ENCODE measurements at regions not wholly inside any gene's neighbourhood (a gene's known extent, or its start where the extent isn't known, plus 50 kb on each side); places are given as distances from the start of the nearest gene placed in this dataset.
"Not testable (repeated sequence)": the region's sequence is repeated elsewhere in the genome, so short reads cannot be mapped to it uniquely, and the experiment has no call there.

DNA sequence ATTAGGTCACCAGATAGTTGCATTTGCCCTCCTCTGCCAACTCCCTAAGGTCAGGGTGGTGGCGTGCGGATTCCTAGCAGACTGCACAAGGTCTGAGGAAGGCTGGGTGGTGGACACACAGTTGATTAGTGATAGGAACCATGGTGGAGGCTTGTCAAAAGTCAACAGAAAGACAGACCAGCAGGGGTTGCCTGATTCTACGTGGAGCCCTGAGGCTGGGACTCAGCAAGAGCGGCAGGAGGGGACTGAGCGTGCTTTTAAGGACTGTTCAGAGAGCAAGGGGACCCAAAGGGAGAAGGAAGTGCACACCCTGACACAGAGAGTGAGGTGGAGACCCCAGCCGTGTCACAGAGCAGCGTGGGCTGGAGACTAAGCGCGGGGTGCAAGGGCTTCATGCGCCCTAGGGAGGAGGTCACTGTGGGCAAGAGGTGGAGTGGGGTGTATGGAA is 513.2 kb downstream of the RNF144A start:
- Histone ChIP-seq H3K9me3 (ENCODE audit: control insufficient read depth in 2 of 2, low read length in 2 of 2) (no peaks in the 10 kb centered on the region), H3K27me3 (ENCODE audit: control insufficient read depth in 2 of 2, insufficient read depth in 2 of 2, low read length in 2 of 2) (peaks cover 7 to 10% of the 10 kb centered on the region in 2 donors), H3K4me1 (ENCODE audit: control insufficient read depth in 2 of 2, insufficient read depth in 2 of 2, low read length in 2 of 2) (no peaks in the 10 kb centered on the region), H3K27ac (ENCODE audit: low read depth in 2 of 2, low read length in 2 of 2) (peak overlapping the region in 1 of 2 donors; percentile 29), H3K4me3 (ENCODE audit: low read length in 2 of 2) (peak overlapping the region; percentile 33 to 40), H3K9ac (ENCODE audit: low read depth in 1 of 2, low read length in 2 of 2) (no peak overlapping the region), H3K36me3 (ENCODE audit: control insufficient read depth in 2 of 2, insufficient read depth in 2 of 2, low read length in 2 of 2) (no peaks in the 10 kb centered on the region)

DNA sequence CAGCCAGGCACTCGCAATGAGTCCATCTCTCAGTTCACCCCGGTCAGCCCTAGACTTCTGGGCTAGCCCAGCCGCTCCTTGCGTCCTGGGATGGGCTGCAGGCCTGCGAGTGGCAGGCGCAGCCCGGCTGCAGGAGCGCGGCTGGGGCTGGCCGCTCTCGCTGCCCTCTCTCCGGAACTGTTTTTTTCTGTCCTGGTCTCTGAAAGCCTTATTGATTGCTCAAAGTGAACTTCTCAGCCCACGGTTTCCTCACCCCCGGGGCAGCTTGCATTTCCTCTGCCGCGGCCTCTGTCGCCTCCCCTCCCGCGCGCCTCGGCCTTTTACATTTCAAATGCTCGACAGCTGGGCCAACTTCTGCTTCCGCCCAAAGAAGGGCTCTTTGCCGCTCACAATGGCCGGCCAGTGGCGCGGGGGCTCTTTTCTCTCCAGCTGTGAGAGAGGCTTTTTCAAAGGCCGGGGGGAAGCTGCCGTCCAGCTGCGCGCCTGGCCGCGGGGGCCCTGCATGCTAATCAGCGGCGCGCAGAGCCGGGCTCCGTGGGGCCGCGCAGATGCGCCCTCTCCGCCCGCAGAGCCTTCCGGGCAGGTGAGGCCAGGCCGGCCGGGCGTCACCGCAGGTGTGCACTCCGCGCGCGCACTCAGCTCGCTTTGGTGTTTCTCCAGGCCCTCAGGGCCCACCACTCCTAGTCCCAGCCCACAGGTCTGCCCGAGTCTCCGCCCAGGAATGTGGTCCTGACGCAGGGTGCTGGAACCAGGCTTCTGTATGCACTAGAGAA is 513.8 kb downstream of the RNF144A start:
- peak overlapping the region; percentile 10 to 29 for H3K27ac ChIP-seq (ENCODE audit: low read depth in 2 of 2, low read length in 2 of 2)
- no peaks in the 10 kb centered on the region for H3K9me3 ChIP-seq (ENCODE audit: control insufficient read depth in 2 of 2, low read length in 2 of 2)
- no peaks in the 10 kb centered on the region for H3K4me1 ChIP-seq (ENCODE audit: control insufficient read depth in 2 of 2, insufficient read depth in 2 of 2, low read length in 2 of 2)
- peak overlapping the region; percentile 33 to 40 for H3K4me3 ChIP-seq (ENCODE audit: low read length in 2 of 2)
- no peaks in the 10 kb centered on the region for H3K36me3 ChIP-seq (ENCODE audit: control insufficient read depth in 2 of 2, insufficient read depth in 2 of 2, low read length in 2 of 2)
- peaks cover 7 to 10% of the 10 kb centered on the region in 2 donors for H3K27me3 ChIP-seq (ENCODE audit: control insufficient read depth in 2 of 2, insufficient read depth in 2 of 2, low read length in 2 of 2)
- H3K9ac ChIP-seq (ENCODE audit: low read depth in 1 of 2, low read length in 2 of 2) = no peak overlapping the region

DNA sequence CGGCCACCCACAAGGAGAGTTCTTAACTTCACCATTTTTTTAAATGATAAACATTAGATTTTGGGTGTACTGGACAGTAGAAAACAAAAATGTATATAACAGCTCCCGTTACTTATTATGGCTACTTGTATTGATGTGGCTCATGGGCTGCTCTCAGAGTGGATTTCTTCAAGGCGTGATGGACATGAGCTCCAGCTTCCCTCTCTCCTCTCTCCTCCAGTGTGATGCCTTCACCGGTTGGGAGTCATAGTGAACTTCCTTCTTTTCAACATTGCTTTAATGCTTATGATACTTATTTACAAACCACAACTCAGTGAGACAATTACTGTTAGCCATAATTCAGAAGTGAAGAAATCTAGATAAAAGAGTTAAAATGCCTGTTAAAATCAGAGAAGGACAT is 515.2 kb downstream of the RNF144A start:
- peaks cover 6 to 7% of the 10 kb centered on the region in 2 donors for H3K27me3 ChIP-seq (ENCODE audit: control insufficient read depth in 2 of 2, insufficient read depth in 2 of 2, low read length in 2 of 2)
- H3K27ac ChIP-seq (ENCODE audit: low read depth in 2 of 2, low read length in 2 of 2) = no peak overlapping the region
- no peak overlapping the region for H3K9ac ChIP-seq (ENCODE audit: low read depth in 1 of 2, low read length in 2 of 2)
- no peaks in the 10 kb centered on the region for H3K9me3 ChIP-seq (ENCODE audit: control insufficient read depth in 2 of 2, low read length in 2 of 2)
- H3K36me3 ChIP-seq (ENCODE audit: control insufficient read depth in 2 of 2, insufficient read depth in 2 of 2, low read length in 2 of 2) = no peaks in the 10 kb centered on the region
- H3K4me1 ChIP-seq (ENCODE audit: control insufficient read depth in 2 of 2, insufficient read depth in 2 of 2, low read length in 2 of 2) = no peaks in the 10 kb centered on the region
- H3K4me3 ChIP-seq (ENCODE audit: low read length in 2 of 2) = no peak overlapping the region

DNA sequence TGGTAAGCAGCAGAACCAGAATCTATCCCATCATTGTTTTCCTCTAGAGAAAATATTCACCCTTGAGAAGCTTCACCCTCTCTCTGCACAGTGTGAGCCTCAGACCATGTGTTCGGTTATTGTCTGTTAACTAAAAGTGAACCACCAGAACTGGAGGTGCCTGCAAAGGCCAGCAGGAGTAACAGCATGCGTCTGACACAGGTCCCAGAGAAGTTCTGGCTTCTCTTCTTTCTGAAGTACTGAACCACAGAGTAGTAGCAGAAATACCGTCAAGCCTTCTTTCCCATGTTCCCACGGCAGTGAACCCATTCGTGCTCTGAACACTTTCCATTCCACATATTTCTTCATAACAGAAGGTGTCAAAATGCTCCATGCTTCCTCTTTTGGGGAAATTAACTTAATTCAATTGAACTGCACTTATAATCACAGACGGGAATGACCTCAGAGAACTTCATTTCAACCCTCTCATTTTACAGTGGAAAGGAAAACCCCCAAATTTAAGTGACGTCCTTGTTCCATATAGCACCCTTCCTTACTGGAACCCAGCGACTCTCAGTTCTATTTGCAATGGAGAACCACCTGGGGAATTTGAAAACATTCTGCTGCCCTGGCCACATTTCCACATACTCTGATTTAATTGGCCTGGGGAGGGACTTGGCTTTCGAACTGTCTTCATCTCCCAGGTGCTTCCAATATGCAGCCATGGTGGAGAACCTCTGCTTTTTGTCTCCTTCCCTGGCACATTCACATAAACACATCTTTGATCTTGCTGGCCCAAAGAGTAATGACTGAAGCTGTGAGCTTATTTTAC is 519.1 kb downstream of the RNF144A start:
- no peaks in the 10 kb centered on the region for H3K9me3 ChIP-seq (ENCODE audit: control insufficient read depth in 2 of 2, low read length in 2 of 2)
- H3K9ac ChIP-seq (ENCODE audit: low read depth in 1 of 2, low read length in 2 of 2) = no peak overlapping the region
- no peaks in the 10 kb centered on the region for H3K4me1 ChIP-seq (ENCODE audit: control insufficient read depth in 2 of 2, insufficient read depth in 2 of 2, low read length in 2 of 2)
- H3K4me3 ChIP-seq (ENCODE audit: low read length in 2 of 2) = no peak overlapping the region
- no peaks in the 10 kb centered on the region for H3K27me3 ChIP-seq (ENCODE audit: control insufficient read depth in 2 of 2, insufficient read depth in 2 of 2, low read length in 2 of 2)
- no peaks in the 10 kb centered on the region for H3K36me3 ChIP-seq (ENCODE audit: control insufficient read depth in 2 of 2, insufficient read depth in 2 of 2, low read length in 2 of 2)
- H3K27ac ChIP-seq (ENCODE audit: low read depth in 2 of 2, low read length in 2 of 2) = no peak overlapping the region

DNA sequence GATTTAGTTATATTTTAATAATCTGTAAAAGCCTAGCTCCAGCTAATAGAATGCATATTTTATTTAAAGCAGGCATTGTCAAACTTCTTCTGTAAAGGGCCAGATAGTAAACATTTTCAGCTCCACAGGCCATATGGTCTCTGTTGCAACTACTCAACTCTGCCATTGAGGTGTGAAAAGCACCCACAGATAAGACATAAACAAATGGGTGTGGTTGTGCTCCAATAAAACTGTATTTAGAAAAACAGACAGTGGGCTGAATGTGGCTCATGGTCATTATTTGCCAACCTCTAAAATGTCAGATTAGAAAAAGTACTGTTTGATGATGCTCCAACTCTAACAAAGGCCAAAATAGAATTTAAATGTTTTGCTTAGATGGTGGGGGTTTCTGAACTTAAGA is 519.9 kb downstream of the RNF144A start:
- H3K36me3 ChIP-seq (ENCODE audit: control insufficient read depth in 2 of 2, insufficient read depth in 2 of 2, low read length in 2 of 2) = no peaks in the 10 kb centered on the region
- H3K27ac ChIP-seq (ENCODE audit: low read depth in 2 of 2, low read length in 2 of 2) = no peak overlapping the region
- H3K9ac ChIP-seq (ENCODE audit: low read depth in 1 of 2, low read length in 2 of 2) = no peak overlapping the region
- no peaks in the 10 kb centered on the region for H3K27me3 ChIP-seq (ENCODE audit: control insufficient read depth in 2 of 2, insufficient read depth in 2 of 2, low read length in 2 of 2)
- H3K9me3 ChIP-seq (ENCODE audit: control insufficient read depth in 2 of 2, low read length in 2 of 2) = no peaks in the 10 kb centered on the region
- H3K4me1 ChIP-seq (ENCODE audit: control insufficient read depth in 2 of 2, insufficient read depth in 2 of 2, low read length in 2 of 2) = no peaks in the 10 kb centered on the region
- H3K4me3 ChIP-seq (ENCODE audit: low read length in 2 of 2) = no peak overlapping the region

DNA sequence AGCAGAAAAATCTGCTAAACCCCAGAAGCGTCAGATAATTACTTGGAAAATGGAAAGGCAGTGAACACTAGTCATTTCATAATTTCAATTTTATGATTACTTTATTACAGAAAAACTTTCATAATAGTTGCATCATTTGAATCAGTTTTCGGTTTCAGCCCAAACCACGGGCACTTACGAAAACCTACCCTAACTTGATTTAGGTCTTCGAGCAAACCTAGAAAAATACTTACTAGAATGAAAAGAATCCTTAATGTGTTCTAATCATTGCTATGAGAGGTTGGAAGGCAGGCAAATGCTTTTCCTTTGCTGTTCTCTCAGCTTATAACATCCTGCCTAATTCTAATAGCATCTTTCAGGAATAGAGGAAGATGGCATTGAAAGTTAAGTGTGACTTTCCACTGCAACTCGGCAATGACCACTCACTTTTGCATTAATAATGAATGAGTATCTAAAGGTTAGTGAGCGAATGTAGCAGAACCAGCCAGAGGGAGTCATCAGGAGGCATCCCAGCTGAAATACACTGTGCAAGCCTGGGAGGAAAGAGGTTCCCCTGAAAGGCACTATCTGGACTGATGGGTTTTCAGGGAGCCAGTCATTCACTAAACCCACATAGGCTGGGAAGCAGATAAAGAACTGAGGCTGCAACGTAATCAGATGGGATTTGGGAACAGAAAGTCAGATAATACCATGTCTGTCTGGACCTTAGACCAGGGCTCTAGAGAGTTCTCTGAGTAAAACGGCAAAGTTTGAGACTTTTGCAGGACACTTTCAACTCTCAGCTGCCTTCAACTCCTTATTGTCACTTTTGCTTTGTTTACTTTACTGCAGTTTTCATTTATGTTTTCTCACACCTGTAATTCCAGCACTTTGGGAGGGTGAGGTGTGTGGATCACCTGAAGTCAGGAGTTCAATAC is 520.8 kb downstream of the RNF144A start:
- H3K9me3 ChIP-seq (ENCODE audit: control insufficient read depth in 2 of 2, low read length in 2 of 2) = no peaks in the 10 kb centered on the region
- no peaks in the 10 kb centered on the region for H3K36me3 ChIP-seq (ENCODE audit: control insufficient read depth in 2 of 2, insufficient read depth in 2 of 2, low read length in 2 of 2)
- H3K27ac ChIP-seq (ENCODE audit: low read depth in 2 of 2, low read length in 2 of 2) = no peak overlapping the region
- H3K4me1 ChIP-seq (ENCODE audit: control insufficient read depth in 2 of 2, insufficient read depth in 2 of 2, low read length in 2 of 2) = no peaks in the 10 kb centered on the region
- H3K4me3 ChIP-seq (ENCODE audit: low read length in 2 of 2) = no peak overlapping the region
- H3K27me3 ChIP-seq (ENCODE audit: control insufficient read depth in 2 of 2, insufficient read depth in 2 of 2, low read length in 2 of 2) = no peaks in the 10 kb centered on the region
- H3K9ac ChIP-seq (ENCODE audit: low read depth in 1 of 2, low read length in 2 of 2) = no peak overlapping the region

DNA sequence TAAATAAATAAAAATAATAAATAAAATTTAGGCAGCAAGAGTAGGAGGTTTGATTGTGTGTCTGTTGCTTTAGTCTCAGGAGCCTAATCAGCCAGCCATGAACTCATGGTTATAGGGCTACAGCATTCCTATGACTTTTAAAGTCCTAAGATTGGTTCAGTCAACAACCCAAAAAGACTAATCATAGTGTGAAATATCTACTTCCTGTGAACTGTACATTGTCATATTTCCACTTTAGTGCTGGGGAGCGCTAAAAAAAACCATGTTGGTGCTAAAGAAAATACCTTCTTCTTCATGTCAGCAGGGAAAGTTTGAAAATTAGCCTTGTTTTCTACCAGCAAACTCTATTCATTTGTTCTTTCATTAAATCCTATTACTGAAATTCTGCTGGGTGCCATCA is 521.6 kb downstream of the RNF144A start:
- H3K9ac ChIP-seq (ENCODE audit: low read depth in 1 of 2, low read length in 2 of 2) = no peak overlapping the region
- no peaks in the 10 kb centered on the region for H3K27me3 ChIP-seq (ENCODE audit: control insufficient read depth in 2 of 2, insufficient read depth in 2 of 2, low read length in 2 of 2)
- H3K9me3 ChIP-seq (ENCODE audit: control insufficient read depth in 2 of 2, low read length in 2 of 2) = no peaks in the 10 kb centered on the region
- H3K27ac ChIP-seq (ENCODE audit: low read depth in 2 of 2, low read length in 2 of 2) = no peak overlapping the region
- H3K4me3 ChIP-seq (ENCODE audit: low read length in 2 of 2) = no peak overlapping the region
- H3K36me3 ChIP-seq (ENCODE audit: control insufficient read depth in 2 of 2, insufficient read depth in 2 of 2, low read length in 2 of 2) = no peaks in the 10 kb centered on the region
- H3K4me1 ChIP-seq (ENCODE audit: control insufficient read depth in 2 of 2, insufficient read depth in 2 of 2, low read length in 2 of 2) = no peaks in the 10 kb centered on the region

DNA sequence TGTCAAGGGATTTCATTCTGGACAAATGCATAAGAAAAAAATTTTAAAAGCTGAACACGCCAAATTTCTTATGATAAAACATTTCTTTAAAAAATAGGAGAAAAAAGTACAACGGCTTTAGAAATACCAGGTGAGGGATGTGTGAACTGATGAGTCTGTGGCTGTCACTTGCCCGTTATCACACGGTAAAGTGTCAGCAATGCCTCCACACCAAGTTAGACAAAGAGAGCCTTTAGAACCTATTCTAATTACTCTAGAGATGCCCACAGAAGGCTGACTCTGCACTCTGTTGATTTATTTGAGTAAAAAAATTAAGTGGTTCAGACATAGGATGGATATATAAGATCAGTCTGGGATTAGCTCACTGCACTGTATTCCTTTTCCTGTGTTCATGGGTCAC is 523.8 kb downstream of the RNF144A start:
- Histone ChIP-seq H3K9me3 (ENCODE audit: control insufficient read depth in 2 of 2, low read length in 2 of 2) (no peaks in the 10 kb centered on the region), H3K27me3 (ENCODE audit: control insufficient read depth in 2 of 2, insufficient read depth in 2 of 2, low read length in 2 of 2) (no peaks in the 10 kb centered on the region), H3K9ac (ENCODE audit: low read depth in 1 of 2, low read length in 2 of 2) (no peak overlapping the region), H3K4me3 (ENCODE audit: low read length in 2 of 2) (no peak overlapping the region), H3K36me3 (ENCODE audit: control insufficient read depth in 2 of 2, insufficient read depth in 2 of 2, low read length in 2 of 2) (no peaks in the 10 kb centered on the region), H3K27ac (ENCODE audit: low read depth in 2 of 2, low read length in 2 of 2) (no peak overlapping the region), H3K4me1 (ENCODE audit: control insufficient read depth in 2 of 2, insufficient read depth in 2 of 2, low read length in 2 of 2) (no peaks in the 10 kb centered on the region)

DNA sequence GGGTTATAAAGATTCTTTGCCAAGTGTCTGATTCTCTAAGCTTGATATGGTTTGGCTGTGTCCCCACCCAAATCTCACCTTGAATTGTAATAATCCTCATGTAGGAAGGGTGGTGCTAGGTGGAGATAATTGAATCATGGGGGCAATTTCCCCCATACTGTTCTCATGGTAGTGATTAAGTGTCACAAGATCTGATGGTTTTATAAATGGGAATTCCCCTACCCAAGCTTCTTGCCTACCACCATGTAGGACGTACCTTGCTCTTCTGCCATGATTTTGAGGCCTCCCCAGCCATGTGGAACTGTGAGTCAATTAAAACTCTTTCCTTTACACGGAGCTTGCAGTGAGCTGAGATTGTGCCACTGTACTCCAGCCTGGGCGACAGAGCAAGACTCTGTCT is 524.6 kb downstream of the RNF144A start:
- not testable (repeated sequence) for H3K27ac ChIP-seq (ENCODE audit: low read depth in 2 of 2, low read length in 2 of 2); H3K4me1 ChIP-seq (ENCODE audit: control insufficient read depth in 2 of 2, insufficient read depth in 2 of 2, low read length in 2 of 2); H3K9ac ChIP-seq (ENCODE audit: low read depth in 1 of 2, low read length in 2 of 2); H3K4me3 ChIP-seq (ENCODE audit: low read length in 2 of 2); H3K27me3 ChIP-seq (ENCODE audit: control insufficient read depth in 2 of 2, insufficient read depth in 2 of 2, low read length in 2 of 2); H3K36me3 ChIP-seq (ENCODE audit: control insufficient read depth in 2 of 2, insufficient read depth in 2 of 2, low read length in 2 of 2); H3K9me3 ChIP-seq (ENCODE audit: control insufficient read depth in 2 of 2, low read length in 2 of 2)
